ENCODE measurements at regions not wholly inside any gene's neighbourhood (a gene's known extent, or its start where the extent isn't known, plus 50 kb on each side); places are given as distances from the start of the nearest gene placed in this dataset.

GRCh38 chrX:5084279-5084678 lies 1144.4 kb downstream of the NLGN4X start (continued):
- TF ChIP-seq ATF7 (IDR thresholded peaks at IDR 0.05): no peak
- no peak for TF ChIP-seq PREB (CRISPR knock-in tag; IDR thresholded peaks at IDR 0.05)
- TF ChIP-seq PHF8 (IDR thresholded peaks at IDR 0.05; ENCODE audit: borderline replicate concordance, low read length): no peak

GRCh38 chrX:5082705-5083104 lies 1146.0 kb downstream of the NLGN4X start:
- ChIA-PET POLR2A (no interaction called here), CTCF (ENCODE audit: low intra/inter-chr PET ratio) (no interaction called here)
- Histone ChIP-seq H3K4me2 (ENCODE audit: insufficient read depth, low read length) (no peak overlapping the region), H4K20me1 (replicated peaks; ENCODE audit: control insufficient read depth, insufficient read depth, low read length) (no peaks in the 10 kb centered on the region), H3K4me1 (replicated peaks in 1 of 2; ENCODE audit: control insufficient read depth in 2 of 2, insufficient read depth in 2 of 2, low read length in 2 of 2) (no peaks in the 10 kb centered on the region), H3K27ac (ENCODE audit: extremely low read depth, low read depth, low read length) (no peak overlapping the region), H3K27me3 (ENCODE audit: control insufficient read depth in 2 of 2, insufficient read depth in 2 of 2, low read length in 2 of 2) (no peaks in the 10 kb centered on the region), H3K4me3 (no peak overlapping the region), H3K9me3 (replicated peaks; ENCODE audit: control insufficient read depth, insufficient read depth, low read depth, low read length) (no peaks in the 10 kb centered on the region), H2AFZ (ENCODE audit: low read depth, low read length) (no peak overlapping the region), H3K79me2 (ENCODE audit: control insufficient read depth, insufficient read depth, low read length) (no peaks in the 10 kb centered on the region), H3K9me1 (ENCODE audit: control insufficient read depth, insufficient read depth, low read length) (no peaks in the 10 kb centered on the region), H3K9ac (ENCODE audit: insufficient read depth in 1 of 2, low read depth in 2 of 2, low read length in 2 of 2) (no peak overlapping the region), H3K36me3 (ENCODE audit: control insufficient read depth, insufficient read depth, low read length) (no peaks in the 10 kb centered on the region)
- in situ Hi-C loops (cut with MboI) (no loop called here), intact Hi-C loops (cut with micrococcal nuclease) (no loop called here)
- BruUV-seq (replicated peaks): no TSS peak
- no peak for ATAC-seq
- FAIRE-seq: no peak
- DNase-seq (ENCODE audit: extremely low read depth in 1 of 4, low spot score in 3 of 4): no peak
- WGBS (ENCODE audit: insufficient coverage, low coverage, missing lambda C conversion rate): 0% methylated on average over 3 of the region's 3 CpGs
- no peak for TF ChIP-seq BDP1 (IDR thresholded peaks at IDR 0.05; ENCODE audit: insufficient read depth, insufficient read length)
- TF ChIP-seq ZNF134 (CRISPR knock-in tag; conservative IDR thresholded peaks at IDR 0.05): no peak
- TF ChIP-seq DNMT1 (IDR thresholded peaks at IDR 0.05): no peak
- no peak for TF ChIP-seq TCF15 (CRISPR knock-in tag; IDR thresholded peaks at IDR 0.05)
- no peak for TF ChIP-seq MAX (CRISPR knock-in tag; IDR thresholded peaks at IDR 0.05)
- TF ChIP-seq ZNF785 (CRISPR knock-in tag; IDR thresholded peaks at IDR 0.05): no peak
- no peak for TF ChIP-seq SOX6 (IDR thresholded peaks at IDR 0.05)
- no peak for TF ChIP-seq TFAP4 (CRISPR knock-in tag; IDR thresholded peaks at IDR 0.05; ENCODE audit: borderline replicate concordance)
- TF ChIP-seq ZNF197 (CRISPR knock-in tag; IDR thresholded peaks at IDR 0.05; ENCODE audit: low read depth): no peak
- no peak for TF ChIP-seq THAP12 (CRISPR knock-in tag; IDR thresholded peaks at IDR 0.05)
- TF ChIP-seq SRF (CRISPR knock-in tag; IDR thresholded peaks at IDR 0.05): no peak
- no peak for TF ChIP-seq CTCFL (IDR thresholded peaks at IDR 0.05; ENCODE audit: borderline replicate concordance, insufficient read depth, low read depth, low read length, poor library complexity, severe bottlenecking)
- TF ChIP-seq PHF8 (IDR thresholded peaks at IDR 0.05; ENCODE audit: borderline replicate concordance, low read length): no peak
